B cell (primary cell): ENCODE measurements at regions not wholly inside any gene's neighbourhood (a gene's known extent, or its start where the extent isn't known, plus 50 kb on each side); places are given as distances from the start of the nearest gene placed in this dataset.

Source experiments
- EZH2 ChIP-seq: IDR thresholded peaks from 2 replicates; pipeline ENCODE4 v1.6.1; 2012; ENCODE audit warnings: borderline replicate concordance, low read depth, mild to moderate bottlenecking, moderate library complexity, low read length; ENCODE audit not compliant: insufficient read depth, poor library complexity, severe bottlenecking
- TF ChIP-seq, protein P1 (sequence below): fragments of 200-600 bp; IDR thresholded peaks from one replicate; pipeline ENCODE4 v1.8.0; 2022; ENCODE audit warnings: antibody characterized with exemption, mild to moderate bottlenecking

DNA sequence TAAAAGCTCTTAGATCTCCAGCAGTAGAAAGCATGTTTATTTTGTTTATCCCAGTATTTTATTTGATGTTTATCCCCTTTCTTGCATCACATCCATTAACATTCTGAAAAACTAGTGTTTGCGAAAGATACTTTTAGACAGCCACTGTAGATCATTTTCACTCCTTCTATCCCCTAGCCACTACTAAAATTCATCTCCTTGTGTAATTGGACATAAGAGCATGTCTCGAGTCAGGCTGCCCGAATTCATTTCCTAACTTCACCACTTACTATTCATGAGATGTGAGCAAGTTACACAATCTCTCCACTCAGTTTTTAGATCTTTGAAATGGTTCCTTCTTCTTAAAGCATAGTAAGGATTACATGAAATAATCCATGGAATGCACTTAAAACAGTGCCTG is 514.0 kb downstream of the KLF5 start:
- TF ChIP-seq, protein P1, sequence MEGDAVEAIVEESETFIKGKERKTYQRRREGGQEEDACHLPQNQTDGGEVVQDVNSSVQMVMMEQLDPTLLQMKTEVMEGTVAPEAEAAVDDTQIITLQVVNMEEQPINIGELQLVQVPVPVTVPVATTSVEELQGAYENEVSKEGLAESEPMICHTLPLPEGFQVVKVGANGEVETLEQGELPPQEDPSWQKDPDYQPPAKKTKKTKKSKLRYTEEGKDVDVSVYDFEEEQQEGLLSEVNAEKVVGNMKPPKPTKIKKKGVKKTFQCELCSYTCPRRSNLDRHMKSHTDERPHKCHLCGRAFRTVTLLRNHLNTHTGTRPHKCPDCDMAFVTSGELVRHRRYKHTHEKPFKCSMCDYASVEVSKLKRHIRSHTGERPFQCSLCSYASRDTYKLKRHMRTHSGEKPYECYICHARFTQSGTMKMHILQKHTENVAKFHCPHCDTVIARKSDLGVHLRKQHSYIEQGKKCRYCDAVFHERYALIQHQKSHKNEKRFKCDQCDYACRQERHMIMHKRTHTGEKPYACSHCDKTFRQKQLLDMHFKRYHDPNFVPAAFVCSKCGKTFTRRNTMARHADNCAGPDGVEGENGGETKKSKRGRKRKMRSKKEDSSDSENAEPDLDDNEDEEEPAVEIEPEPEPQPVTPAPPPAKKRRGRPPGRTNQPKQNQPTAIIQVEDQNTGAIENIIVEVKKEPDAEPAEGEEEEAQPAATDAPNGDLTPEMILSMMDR: no peak
- no peak for TF ChIP-seq EZH2
